IPS DF 19.7 (cell line): ENCODE measurements at regions not wholly inside any gene's neighbourhood (a gene's known extent, or its start where the extent isn't known, plus 50 kb on each side); places are given as distances from the start of the nearest gene placed in this dataset.
"Not testable (repeated sequence)": the region's sequence is repeated elsewhere in the genome, so short reads cannot be mapped to it uniquely, and the experiment has no call there.

Source experiments
- DNase-seq: peaks from one replicate; pipeline ENCODE4 v3.0.0-alpha.2; 2013; ENCODE audit warnings: low read depth, low spot score

- no peak for DNase-seq
Measured at GRCh38 chr2:19203866-19204265, 154.6 kb downstream of the OSR1 start.

- no peak for DNase-seq
Measured at GRCh38 chr2:19201911-19202462, 156.4 kb downstream of the OSR1 start.

- DNase-seq: no peak
Measured at GRCh38 chr2:19198381-19198780, 160.0 kb downstream of the OSR1 start.

- no peak for DNase-seq
Measured at GRCh38 chr2:19195661-19196060, 162.8 kb downstream of the OSR1 start.

- DNase-seq: no peak
Measured at GRCh38 chr2:19189391-19189790, 169.0 kb downstream of the OSR1 start.

- no peak for DNase-seq
Measured at GRCh38 chr2:19187323-19188020, 171.0 kb downstream of the OSR1 start.

GRCh38 chr2:19185086-19185485 lies 173.3 kb downstream of the OSR1 start:
- no peak for DNase-seq

GRCh38 chr2:19178175-19178574 lies 180.2 kb downstream of the OSR1 start:
- DNase-seq: no peak

GRCh38 chr2:19176977-19177376 lies 181.4 kb downstream of the OSR1 start:
- DNase-seq: no peak

- DNase-seq: no peak
Measured at GRCh38 chr2:19176172-19176852, 182.1 kb downstream of the OSR1 start.

GRCh38 chr2:19174176-19174575 lies 184.2 kb downstream of the OSR1 start:
- no peak for DNase-seq

GRCh38 chr2:19171409-19171808 lies 187.0 kb downstream of the OSR1 start:
- DNase-seq: no peak

- no peak for DNase-seq
Measured at GRCh38 chr2:19169134-19169768, 189.2 kb downstream of the OSR1 start.

- not testable (repeated sequence) for DNase-seq
Measured at GRCh38 chr2:19164099-19164498, 194.3 kb downstream of the OSR1 start.

GRCh38 chr2:19158896-19159295 lies 199.5 kb downstream of the OSR1 start:
- no peak for DNase-seq

- DNase-seq: no peak
Measured at GRCh38 chr2:19158211-19158610, 200.2 kb downstream of the OSR1 start.

GRCh38 chr2:19156646-19157045 lies 201.8 kb downstream of the OSR1 start:
- DNase-seq: no peak

- no peak for DNase-seq
Measured at GRCh38 chr2:19150726-19151125, 207.7 kb downstream of the OSR1 start.

- no peak for DNase-seq
Measured at GRCh38 chr2:19146867-19147266, 211.6 kb downstream of the OSR1 start.

- no peak for DNase-seq
Measured at GRCh38 chr2:19141234-19142004, 217.0 kb downstream of the OSR1 start.

- no peak for DNase-seq
Measured at GRCh38 chr2:19140463-19141208, 217.8 kb downstream of the OSR1 start.
